DOHH2 (cell line): ENCODE measurements at regions not wholly inside any gene's neighbourhood (a gene's known extent, or its start where the extent isn't known, plus 50 kb on each side); places are given as distances from the start of the nearest gene placed in this dataset.

Source experiments
- CTCF ChIP-seq: fragments of 200-600 bp; sonication (generic); IDR thresholded peaks from one replicate; pipeline ENCODE4 v1.5.1; 2014; ENCODE audit warnings: antibody characterized with exemption, mild to moderate bottlenecking, low read depth, low read length; ENCODE audit not compliant: poor library complexity, severe bottlenecking
- EZH2phosphoT487 ChIP-seq: fragments of 200-600 bp; sonication (generic); IDR thresholded peaks from 2 replicates; pipeline ENCODE4 v1.6.1; 2017; ENCODE audit warnings: borderline replicate concordance, mild to moderate bottlenecking, antibody characterized with exemption, low read length, moderate library complexity, mixed read lengths

- TF ChIP-seq CTCF, result no peak
- TF ChIP-seq EZH2phosphoT487, result no peak
Observed at GRCh38 chr14:24744641-24745040, 110.7 kb upstream of the GZMB start.
